Hepatocyte (in vitro differentiated cells): ENCODE measurements at regions not wholly inside any gene's neighbourhood (a gene's known extent, or its start where the extent isn't known, plus 50 kb on each side); places are given as distances from the start of the nearest gene placed in this dataset.

Experiments
- EZH2phosphoT487 ChIP-seq: fragments of 200-600 bp; sonication (generic); IDR thresholded peaks from one replicate; pipeline ENCODE4 v1.6.1; 2018; ENCODE audit warnings: antibody characterized with exemption, mild to moderate bottlenecking, low read depth, moderate library complexity; ENCODE audit not compliant: unreplicated experiment, severe bottlenecking
- TF ChIP-seq, protein P1 (sequence below): fragments of 200-600 bp; sonication (generic); IDR thresholded peaks from 2 replicates; pipeline ENCODE4 v1.5.1; 2016; ENCODE audit warnings: antibody characterized with exemption, mild to moderate bottlenecking; ENCODE audit not compliant: poor library complexity

DNA sequence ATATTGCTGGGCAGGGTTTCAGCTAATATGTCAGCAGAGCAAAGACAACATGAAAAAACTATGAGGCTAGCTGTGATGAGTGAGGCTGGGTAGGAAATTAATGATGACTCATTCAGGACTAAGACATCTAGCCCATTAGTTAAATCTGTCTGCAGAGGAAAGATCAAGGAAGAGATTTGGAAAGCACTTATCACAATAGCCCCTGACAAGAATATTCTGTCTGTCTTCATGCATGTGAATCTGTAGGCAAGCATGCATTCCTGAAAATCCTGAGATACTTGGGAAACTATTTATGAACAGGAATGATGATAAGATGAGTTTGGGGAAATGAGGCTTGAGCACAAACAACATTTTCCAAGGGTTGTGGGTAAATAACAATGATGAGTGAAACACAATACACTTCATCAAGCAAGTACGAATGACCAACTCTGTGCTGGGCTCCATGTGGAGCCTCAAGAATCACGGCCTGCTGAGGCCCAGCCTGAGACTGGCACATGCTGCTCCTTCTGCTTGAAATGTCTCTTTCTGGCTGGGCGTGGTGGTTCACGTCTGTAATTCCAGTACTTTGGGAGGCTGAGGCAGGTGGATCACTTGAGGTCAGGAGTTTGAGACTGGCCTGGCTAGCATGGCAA lies 96.5 kb upstream of the ASIC2 start:
- TF ChIP-seq, protein P1, sequence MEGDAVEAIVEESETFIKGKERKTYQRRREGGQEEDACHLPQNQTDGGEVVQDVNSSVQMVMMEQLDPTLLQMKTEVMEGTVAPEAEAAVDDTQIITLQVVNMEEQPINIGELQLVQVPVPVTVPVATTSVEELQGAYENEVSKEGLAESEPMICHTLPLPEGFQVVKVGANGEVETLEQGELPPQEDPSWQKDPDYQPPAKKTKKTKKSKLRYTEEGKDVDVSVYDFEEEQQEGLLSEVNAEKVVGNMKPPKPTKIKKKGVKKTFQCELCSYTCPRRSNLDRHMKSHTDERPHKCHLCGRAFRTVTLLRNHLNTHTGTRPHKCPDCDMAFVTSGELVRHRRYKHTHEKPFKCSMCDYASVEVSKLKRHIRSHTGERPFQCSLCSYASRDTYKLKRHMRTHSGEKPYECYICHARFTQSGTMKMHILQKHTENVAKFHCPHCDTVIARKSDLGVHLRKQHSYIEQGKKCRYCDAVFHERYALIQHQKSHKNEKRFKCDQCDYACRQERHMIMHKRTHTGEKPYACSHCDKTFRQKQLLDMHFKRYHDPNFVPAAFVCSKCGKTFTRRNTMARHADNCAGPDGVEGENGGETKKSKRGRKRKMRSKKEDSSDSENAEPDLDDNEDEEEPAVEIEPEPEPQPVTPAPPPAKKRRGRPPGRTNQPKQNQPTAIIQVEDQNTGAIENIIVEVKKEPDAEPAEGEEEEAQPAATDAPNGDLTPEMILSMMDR = no peak
- TF ChIP-seq EZH2phosphoT487 = no peak
